ENCODE measurements at regions not wholly inside any gene's neighbourhood (a gene's known extent, or its start where the extent isn't known, plus 50 kb on each side); places are given as distances from the start of the nearest gene placed in this dataset.

DNA sequence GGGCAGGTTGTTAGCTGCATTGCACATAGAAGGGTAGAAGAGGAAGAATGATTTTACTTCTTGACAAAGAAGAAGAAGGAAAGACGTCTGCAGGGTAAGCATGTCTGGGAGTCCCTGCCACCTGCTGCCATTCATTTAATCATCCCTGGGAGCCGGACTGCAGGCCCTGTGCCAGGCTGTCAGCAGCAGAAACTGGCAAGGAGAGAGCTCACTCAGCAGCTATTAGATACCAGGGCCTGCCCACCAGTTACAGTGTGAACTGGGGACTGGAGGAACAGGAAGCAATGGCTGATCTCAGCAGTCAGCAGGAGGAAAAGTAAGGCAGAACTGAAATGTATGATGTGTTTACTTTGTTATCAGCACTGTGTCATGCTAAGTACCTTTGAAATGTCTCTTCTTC, 75.7 kb upstream of the C1orf87 start:
- TF ChIP-seq, protein P1, sequence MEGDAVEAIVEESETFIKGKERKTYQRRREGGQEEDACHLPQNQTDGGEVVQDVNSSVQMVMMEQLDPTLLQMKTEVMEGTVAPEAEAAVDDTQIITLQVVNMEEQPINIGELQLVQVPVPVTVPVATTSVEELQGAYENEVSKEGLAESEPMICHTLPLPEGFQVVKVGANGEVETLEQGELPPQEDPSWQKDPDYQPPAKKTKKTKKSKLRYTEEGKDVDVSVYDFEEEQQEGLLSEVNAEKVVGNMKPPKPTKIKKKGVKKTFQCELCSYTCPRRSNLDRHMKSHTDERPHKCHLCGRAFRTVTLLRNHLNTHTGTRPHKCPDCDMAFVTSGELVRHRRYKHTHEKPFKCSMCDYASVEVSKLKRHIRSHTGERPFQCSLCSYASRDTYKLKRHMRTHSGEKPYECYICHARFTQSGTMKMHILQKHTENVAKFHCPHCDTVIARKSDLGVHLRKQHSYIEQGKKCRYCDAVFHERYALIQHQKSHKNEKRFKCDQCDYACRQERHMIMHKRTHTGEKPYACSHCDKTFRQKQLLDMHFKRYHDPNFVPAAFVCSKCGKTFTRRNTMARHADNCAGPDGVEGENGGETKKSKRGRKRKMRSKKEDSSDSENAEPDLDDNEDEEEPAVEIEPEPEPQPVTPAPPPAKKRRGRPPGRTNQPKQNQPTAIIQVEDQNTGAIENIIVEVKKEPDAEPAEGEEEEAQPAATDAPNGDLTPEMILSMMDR (IDR thresholded peaks at IDR 0.05): no peak
- TF ChIP-seq POLR2A (IDR thresholded peaks at IDR 0.05): no peak
